ENCODE measurements at regions not wholly inside any gene's neighbourhood (a gene's known extent, or its start where the extent isn't known, plus 50 kb on each side); places are given as distances from the start of the nearest gene placed in this dataset.
A peak's percentile ranks its signal among the peaks of the same experiment; 100 is the strongest.
"Not testable (repeated sequence)": the region's sequence is repeated elsewhere in the genome, so short reads cannot be mapped to it uniquely, and the experiment has no call there.

GRCh38 chrX:19195243-19195610 lies 73.0 kb upstream of the ADGRG2 start:
- WGBS = 69% methylated on average over 11 of the region's 11 CpGs
- peak; percentile 39 for DNase-seq (ENCODE audit: extremely low spot score)
- Histone ChIP-seq H3K36me3 (ENCODE audit: insufficient read depth) (no peaks in the 10 kb centered on the region), H3K4me3 (ENCODE audit: low read depth, low read length) (no peak overlapping the region), H3K27ac (ENCODE audit: low read depth) (no peak overlapping the region), H3K4me1 (ENCODE audit: insufficient read depth) (no peaks in the 10 kb centered on the region)

GRCh38 chrX:19198473-19198872 lies 76.2 kb upstream of the ADGRG2 start:
- Histone ChIP-seq H3K36me3 (ENCODE audit: insufficient read depth) (no peaks in the 10 kb centered on the region), H3K27ac (ENCODE audit: low read depth) (no peak overlapping the region), H3K4me1 (ENCODE audit: insufficient read depth) (no peaks in the 10 kb centered on the region), H3K4me3 (ENCODE audit: low read depth, low read length) (no peak overlapping the region)
- DNase-seq (ENCODE audit: extremely low spot score) = no peak
- WGBS = 77% methylated on average over 2 of the region's 2 CpGs

GRCh38 chrX:19202171-19202570 lies 79.9 kb upstream of the ADGRG2 start:
- Histone ChIP-seq H3K27ac (ENCODE audit: low read depth) (no peak overlapping the region), H3K4me1 (ENCODE audit: insufficient read depth) (no peaks in the 10 kb centered on the region), H3K36me3 (ENCODE audit: insufficient read depth) (no peaks in the 10 kb centered on the region), H3K4me3 (ENCODE audit: low read depth, low read length) (no peak overlapping the region)
- no peak for DNase-seq (ENCODE audit: extremely low spot score)
- 10% methylated on average over 1 of the region's 1 CpG for WGBS

GRCh38 chrX:19204636-19205035 lies 82.4 kb upstream of the ADGRG2 start:
- H3K27ac ChIP-seq (ENCODE audit: low read depth) = no peak overlapping the region
- no peak overlapping the region for H3K4me3 ChIP-seq (ENCODE audit: low read depth, low read length)
- no peak for DNase-seq (ENCODE audit: extremely low spot score)
- H3K4me1 ChIP-seq (ENCODE audit: insufficient read depth) = no peaks in the 10 kb centered on the region
- WGBS = 80% methylated on average over 6 of the region's 6 CpGs
- no peaks in the 10 kb centered on the region for H3K36me3 ChIP-seq (ENCODE audit: insufficient read depth)

GRCh38 chrX:19212037-19212436 lies 89.8 kb upstream of the ADGRG2 start:
- DNase-seq (ENCODE audit: extremely low spot score) = no peak
- Histone ChIP-seq H3K4me3 (ENCODE audit: low read depth, low read length) (no peak overlapping the region), H3K36me3 (ENCODE audit: insufficient read depth) (no peaks in the 10 kb centered on the region), H3K27ac (ENCODE audit: low read depth) (no peak overlapping the region), H3K4me1 (ENCODE audit: insufficient read depth) (no peaks in the 10 kb centered on the region)

GRCh38 chrX:19213610-19214152 lies 91.4 kb upstream of the ADGRG2 start:
- 55% methylated on average over 1 of the region's 1 CpG for WGBS
- no peak overlapping the region for H3K27ac ChIP-seq (ENCODE audit: low read depth)
- no peak for DNase-seq (ENCODE audit: extremely low spot score)
- H3K36me3 ChIP-seq (ENCODE audit: insufficient read depth) = no peaks in the 10 kb centered on the region
- no peak overlapping the region for H3K4me3 ChIP-seq (ENCODE audit: low read depth, low read length)
- H3K4me1 ChIP-seq (ENCODE audit: insufficient read depth) = no peaks in the 10 kb centered on the region

GRCh38 chrX:19214311-19214710 lies 92.0 kb upstream of the ADGRG2 start:
- Histone ChIP-seq H3K4me1 (ENCODE audit: insufficient read depth) (no peaks in the 10 kb centered on the region), H3K4me3 (ENCODE audit: low read depth, low read length) (no peak overlapping the region), H3K36me3 (ENCODE audit: insufficient read depth) (no peaks in the 10 kb centered on the region), H3K27ac (ENCODE audit: low read depth) (no peak overlapping the region)
- DNase-seq (ENCODE audit: extremely low spot score) = no peak
- 46% methylated on average over 7 of the region's 7 CpGs for WGBS

GRCh38 chrX:19225909-19226308 lies 103.6 kb upstream of the ADGRG2 start:
- 50% methylated on average over 7 of the region's 7 CpGs for WGBS
- H3K36me3 ChIP-seq (ENCODE audit: insufficient read depth) = no peaks in the 10 kb centered on the region

GRCh38 chrX:19229896-19230295 lies 107.6 kb upstream of the ADGRG2 start:
- not testable (repeated sequence) for DNase-seq (ENCODE audit: extremely low spot score); H3K36me3 ChIP-seq (ENCODE audit: insufficient read depth)
- WGBS = 92% methylated on average over 4 of the region's 4 CpGs

More at GRCh38 chrX:19225909-19226308, 103.6 kb upstream of the ADGRG2 start:
- DNase-seq (ENCODE audit: extremely low spot score) = no peak
- Histone ChIP-seq H3K4me1 (ENCODE audit: insufficient read depth) (no peaks in the 10 kb centered on the region), H3K4me3 (ENCODE audit: low read depth, low read length) (no peak overlapping the region), H3K27ac (ENCODE audit: low read depth) (no peak overlapping the region)

GRCh38 chrX:19237901-19238300 lies 105.8 kb upstream of the PDHA1 start:
- DNase-seq (ENCODE audit: extremely low spot score) = no peak
- Histone ChIP-seq H3K4me1 (ENCODE audit: insufficient read depth) (no peaks in the 10 kb centered on the region), H3K4me3 (ENCODE audit: low read depth, low read length) (no peak overlapping the region), H3K36me3 (ENCODE audit: insufficient read depth) (no peaks in the 10 kb centered on the region), H3K27ac (ENCODE audit: low read depth) (no peak overlapping the region)
- WGBS = 69% methylated on average over 3 of the region's 3 CpGs

More at GRCh38 chrX:19229896-19230295, 107.6 kb upstream of the ADGRG2 start:
- not testable (repeated sequence) for H3K4me1 ChIP-seq (ENCODE audit: insufficient read depth); H3K4me3 ChIP-seq (ENCODE audit: low read depth, low read length); H3K27ac ChIP-seq (ENCODE audit: low read depth)

GRCh38 chrX:19243431-19243830 lies 100.3 kb upstream of the PDHA1 start:
- H3K4me3 ChIP-seq (ENCODE audit: low read depth, low read length) = no peak overlapping the region
- 83% methylated on average over 5 of the region's 5 CpGs for WGBS

GRCh38 chrX:19244921-19245320 lies 98.8 kb upstream of the PDHA1 start:
- H3K27ac ChIP-seq (ENCODE audit: low read depth); DNase-seq (ENCODE audit: extremely low spot score); H3K4me1 ChIP-seq (ENCODE audit: insufficient read depth); H3K4me3 ChIP-seq (ENCODE audit: low read depth, low read length); H3K36me3 ChIP-seq (ENCODE audit: insufficient read depth): not testable (repeated sequence)
- 83% methylated on average over 6 of the region's 6 CpGs for WGBS

More at GRCh38 chrX:19243431-19243830, 100.3 kb upstream of the PDHA1 start:
- Histone ChIP-seq H3K27ac (ENCODE audit: low read depth) (no peak overlapping the region), H3K4me1 (ENCODE audit: insufficient read depth) (no peaks in the 10 kb centered on the region), H3K36me3 (ENCODE audit: insufficient read depth) (no peaks in the 10 kb centered on the region)
- DNase-seq (ENCODE audit: extremely low spot score) = no peak

- Histone ChIP-seq H3K36me3 (ENCODE audit: insufficient read depth) (no peaks in the 10 kb centered on the region), H3K4me3 (ENCODE audit: low read depth, low read length) (no peak overlapping the region), H3K27ac (ENCODE audit: low read depth) (no peak overlapping the region), H3K4me1 (ENCODE audit: insufficient read depth) (no peaks in the 10 kb centered on the region)
- no peak for DNase-seq (ENCODE audit: extremely low spot score)
- 50% methylated on average over 4 of the region's 4 CpGs for WGBS
These were observed 97.9 kb upstream of the PDHA1 start for GRCh38 chrX:19245711-19246269.

- no peak overlapping the region for H3K27ac ChIP-seq (ENCODE audit: low read depth)
- H3K4me1 ChIP-seq (ENCODE audit: insufficient read depth) = no peaks in the 10 kb centered on the region
- H3K4me3 ChIP-seq (ENCODE audit: low read depth, low read length) = no peak overlapping the region
- DNase-seq (ENCODE audit: extremely low spot score) = no peak
- WGBS = 85% methylated on average over 8 of the region's 8 CpGs
- H3K36me3 ChIP-seq (ENCODE audit: insufficient read depth) = no peaks in the 10 kb centered on the region
These were observed 86.7 kb upstream of the PDHA1 start for GRCh38 chrX:19256986-19257385.

GRCh38 chrX:19261026-19261425 lies 82.7 kb upstream of the PDHA1 start:
- WGBS = 75% methylated on average over 10 of the region's 10 CpGs
- H3K4me3 ChIP-seq (ENCODE audit: low read depth, low read length) = not testable (repeated sequence)

More at GRCh38 chrX:19261026-19261425, 82.7 kb upstream of the PDHA1 start:
- DNase-seq (ENCODE audit: extremely low spot score); H3K36me3 ChIP-seq (ENCODE audit: insufficient read depth); H3K4me1 ChIP-seq (ENCODE audit: insufficient read depth); H3K27ac ChIP-seq (ENCODE audit: low read depth): not testable (repeated sequence)

All from urinary bladder (tissue), 3 donors.